Adrenal gland (tissue), 9 donors: ENCODE measurements at regions not wholly inside any gene's neighbourhood (a gene's known extent, or its start where the extent isn't known, plus 50 kb on each side); places are given as distances from the start of the nearest gene placed in this dataset.

Experiments
- DNase-seq, 7 donors: peaks; one replicate each; pipeline ENCODE4 v3.0.0-alpha.2; 2019 to 2020
- H3K27ac ChIP-seq, 5 donors: fragments of 200-600 bp; sonication (generic) in 4 of 5; 1 replicate in 3 of 5; 2 replicates in 2 of 5; pipeline versions ENCODE4 v1.5.1 to v1.8.0; 2016 to 2020; ENCODE audit warnings: mild to moderate bottlenecking in 1 of 5
- H3K27me3 ChIP-seq: fragments of 200-600 bp; 2 replicates; pipeline ENCODE4 v1.8.0; 2021
- H3K36me3 ChIP-seq, 2 donors: fragments of 200-600 bp; replicated peaks in 1 of 2; 1 replicate in 1 of 2; 2 replicates in 1 of 2; pipeline versions ENCODE4 v1.5.1 to v1.8.0; 2018 to 2022
- H3K4me1 ChIP-seq, 2 donors: fragments of 200-600 bp; replicated peaks in 1 of 2; 1 replicate in 1 of 2; 2 replicates in 1 of 2; pipeline versions ENCODE4 v1.5.1 to v1.8.0; 2018 to 2021
- H3K4me3 ChIP-seq, 4 donors: fragments of 200-600 bp; sonication (generic) in 3 of 4; one replicate each; pipeline ENCODE4 v1.5.1; 2016 to 2018
- H3K9me3 ChIP-seq, 3 donors: fragments of 200-600 bp; sonication (generic) in 1 of 3; replicated peaks in 1 of 3; 1 replicate in 2 of 3; 2 replicates in 1 of 3; pipeline versions ENCODE4 v1.5.1 to v1.8.0; 2016 to 2021
- CTCF ChIP-seq, 6 experiments: fragments of 450-650 bp in 4 of 6; fragments of 200-600 bp in 2 of 6; sonication (generic) in 1 of 6; IDR thresholded peaks; 1 replicate in 5 of 6; 2 replicates in 1 of 6; pipeline versions ENCODE4 v1.5.1 to v1.8.0; 2016 to 2021; ENCODE audit warnings: antibody characterized with exemption in 6 of 6, mild to moderate bottlenecking in 2 of 6, moderate library complexity in 1 of 6
- POLR2A ChIP-seq, 2 donors: fragments of 450-650 bp; IDR thresholded peaks; one replicate each; pipeline ENCODE4 v1.6.1; 2017; ENCODE audit warnings: antibody characterized with exemption in 2 of 2, mild to moderate bottlenecking in 2 of 2, moderate library complexity in 1 of 2
- WGBS, 4 donors: extraction: QIAGEN DNeasy Blood & Tissue Kit in 2 of 4; methylation state at CpG; one replicate each; pipeline versions ENCODE4 v1.1.5 to v1.1.7; 2013 to 2017; 5-methylcytosine and 5-hydroxymethylcytosine counted together
- intact Hi-C, 2 donors: fragments of 100-400 bp; cut with DNase I; formaldehyde crosslinking; loops; one replicate each; pipeline versions ENCODE4 v1.14.1 to v1.15.0; 2022 to 2023
- donor health status: healthy with polysubstance abuse.
- donor health status: Bipolar disorder and iron deficiency.
- donor health status: DM: yes; HTN: yes; CAD: no.
- donor health status: DM: no; HTN: no; CAD: no.
- donor health status: DM: no; HTN: no; CAD: no.

GRCh38 chr2:21996339-21996738 is 872.6 kb downstream of the TDRD15 start:
- no peak overlapping the region for H3K4me3 ChIP-seq
- H3K9me3 ChIP-seq: no peaks in the 10 kb centered on the region
- WGBS, 4 donors: 59 to 74% (median 73%) methylated on average over 5 of the region's 5 CpGs

GRCh38 chr2:21999522-21999921 is 875.8 kb downstream of the TDRD15 start:
- Histone ChIP-seq H3K27ac (no peak overlapping the region), H3K9me3 (no peaks in the 10 kb centered on the region), H3K27me3 (no peaks in the 10 kb centered on the region), H3K36me3 (no peaks in the 10 kb centered on the region), H3K4me3 (no peak overlapping the region), H3K4me1 (no peaks in the 10 kb centered on the region)
- DNase-seq: no peak
- WGBS, 4 donors: 65 to 75% (median 66%) methylated on average over 1 of the region's 1 CpG
- no peak for TF ChIP-seq POLR2A (IDR thresholded peaks at IDR 0.05)
- no peak for TF ChIP-seq CTCF (IDR thresholded peaks at IDR 0.05)
- intact Hi-C loops: no loop called here

More at GRCh38 chr2:21996339-21996738, 872.6 kb downstream of the TDRD15 start:
- H3K4me1 ChIP-seq: no peaks in the 10 kb centered on the region
- no peaks in the 10 kb centered on the region for H3K27me3 ChIP-seq
- no peak overlapping the region for H3K27ac ChIP-seq
- TF ChIP-seq POLR2A (IDR thresholded peaks at IDR 0.05) (no peak), CTCF (IDR thresholded peaks at IDR 0.05) (no peak)
- DNase-seq: no peak
- no peaks in the 10 kb centered on the region for H3K36me3 ChIP-seq
- intact Hi-C loops: no loop called here

- H3K27ac ChIP-seq: no peak overlapping the region
- no peaks in the 10 kb centered on the region for H3K36me3 ChIP-seq
- WGBS, 4 donors: 64 to 80% (median 74%) methylated on average over 1 of the region's 1 CpG
- H3K4me3 ChIP-seq: no peak overlapping the region
- no peaks in the 10 kb centered on the region for H3K4me1 ChIP-seq
- TF ChIP-seq POLR2A (IDR thresholded peaks at IDR 0.05) (no peak), CTCF (IDR thresholded peaks at IDR 0.05) (no peak)
- intact Hi-C loops: no loop called here
- DNase-seq: no peak
- no peaks in the 10 kb centered on the region for H3K27me3 ChIP-seq
- no peaks in the 10 kb centered on the region for H3K9me3 ChIP-seq
Measured at GRCh38 chr2:22002066-22002465, 878.3 kb downstream of the TDRD15 start.

- intact Hi-C loops: no loop called here
- DNase-seq: no peak
- H3K4me3 ChIP-seq: no peak overlapping the region
- no peak overlapping the region for H3K27ac ChIP-seq
- no peaks in the 10 kb centered on the region for H3K4me1 ChIP-seq
- H3K36me3 ChIP-seq: no peaks in the 10 kb centered on the region
- WGBS, 4 donors: 36 to 60% (median 55%) methylated on average over 3 of the region's 3 CpGs
- no peaks in the 10 kb centered on the region for H3K9me3 ChIP-seq
- TF ChIP-seq POLR2A (IDR thresholded peaks at IDR 0.05) (no peak), CTCF (IDR thresholded peaks at IDR 0.05) (no peak)
- H3K27me3 ChIP-seq: no peaks in the 10 kb centered on the region
Measured at GRCh38 chr2:22003270-22003669, 879.5 kb downstream of the TDRD15 start.
